HG03095 (cell line): ENCODE measurements at regions not wholly inside any gene's neighbourhood (a gene's known extent, or its start where the extent isn't known, plus 50 kb on each side); places are given as distances from the start of the nearest gene placed in this dataset.
A peak's percentile ranks its signal among the peaks of the same experiment; 100 is the strongest.

Experiments used
- ATAC-seq: cut with Tn5 transposase; IDR thresholded peaks from one replicate; pipeline ENCODE4 v1.9.1; 2021; ENCODE audit warnings: moderate library complexity; ENCODE audit not compliant: unreplicated experiment

GRCh38 chr2:44825702-44826101, 115.8 kb upstream of the SIX3 start:
- no peak for ATAC-seq

- no peak for ATAC-seq
Observed at GRCh38 chr2:44826601-44827000, 114.9 kb upstream of the SIX3 start.

- ATAC-seq = no peak
Observed at GRCh38 chr2:44829771-44830170, 111.7 kb upstream of the SIX3 start.

DNA sequence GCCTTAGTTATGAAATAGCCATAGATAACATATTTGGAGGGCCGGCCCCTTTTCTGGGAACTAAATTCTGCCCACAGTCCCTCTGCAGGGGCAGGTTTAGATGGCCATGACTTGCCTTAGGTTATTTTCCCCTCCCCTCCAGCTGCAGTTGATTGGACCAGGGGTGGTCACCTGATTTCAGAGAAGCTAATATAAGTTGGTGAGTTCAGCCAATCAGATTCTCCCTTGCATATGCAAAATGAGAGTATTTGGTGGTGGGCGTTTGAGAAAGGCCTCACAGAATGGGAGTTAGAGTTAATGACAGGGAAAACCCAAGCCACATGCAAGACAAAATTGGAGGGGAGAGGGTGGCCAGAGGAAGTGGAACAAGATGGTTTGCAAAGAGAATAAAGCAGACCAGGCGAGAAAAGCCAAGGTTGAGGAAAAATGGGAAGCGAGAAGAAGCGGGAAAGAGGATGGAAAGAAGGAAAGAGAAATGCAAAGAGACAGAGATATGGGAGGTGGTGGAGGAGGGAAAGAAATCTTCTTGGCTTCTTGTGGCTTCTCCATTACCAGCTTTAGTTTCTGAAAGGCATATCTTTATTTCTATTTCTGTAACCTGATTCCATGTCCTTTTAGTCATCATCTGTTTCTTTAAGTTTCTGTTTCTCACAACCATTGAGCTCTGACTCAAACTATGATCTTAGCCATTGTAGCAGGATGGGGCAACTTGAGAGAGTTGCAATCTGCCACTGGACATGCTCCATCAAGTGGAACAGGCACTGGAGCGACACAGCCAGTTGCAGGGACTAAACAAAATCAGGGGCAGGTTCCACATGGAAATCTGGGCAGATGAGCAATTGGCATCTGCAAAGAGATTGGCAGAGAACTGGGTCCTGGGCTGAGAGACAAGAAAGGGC, 108.1 kb upstream of the SIX3 start:
- peak; percentile 56 for ATAC-seq

DNA sequence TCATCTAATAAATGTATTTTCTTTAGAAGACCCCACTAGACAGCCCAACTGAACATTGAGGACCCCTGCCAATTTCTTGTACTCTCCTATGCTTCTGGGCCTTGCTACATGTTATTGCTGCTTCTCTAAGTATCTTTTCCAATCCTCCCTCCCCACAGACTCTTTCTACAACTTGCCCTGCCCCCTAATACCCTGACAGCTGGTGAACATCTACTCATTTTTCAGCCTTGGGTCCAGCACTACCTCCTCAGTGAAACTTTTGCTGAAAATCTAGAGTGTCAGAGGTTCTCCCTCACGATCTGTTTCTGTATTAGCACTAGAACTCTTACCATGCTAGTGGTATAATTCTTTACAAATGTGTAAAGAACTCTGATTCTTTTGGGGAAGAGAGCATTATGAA, 106.8 kb upstream of the SIX3 start:
- no peak for ATAC-seq

DNA sequence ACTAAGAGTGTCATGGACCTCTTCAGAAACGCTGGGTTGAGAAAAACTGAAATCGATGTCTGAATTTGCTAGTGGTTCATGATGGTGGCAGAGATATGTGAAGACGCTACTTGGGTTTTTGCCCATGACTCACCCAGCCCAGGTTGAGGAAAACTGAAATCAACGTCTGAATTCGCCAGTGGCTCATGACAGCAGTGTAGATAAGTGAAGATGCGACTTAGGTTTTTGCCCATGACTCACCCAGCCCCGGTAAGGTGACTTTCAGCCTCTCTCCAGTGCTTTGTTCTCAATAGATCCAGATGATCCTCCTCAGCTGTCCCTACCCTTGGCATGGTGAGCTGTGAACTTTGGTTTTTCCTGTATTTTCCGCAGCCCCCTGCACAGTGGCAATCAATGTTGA, 105.3 kb upstream of the SIX3 start:
- no peak for ATAC-seq

DNA sequence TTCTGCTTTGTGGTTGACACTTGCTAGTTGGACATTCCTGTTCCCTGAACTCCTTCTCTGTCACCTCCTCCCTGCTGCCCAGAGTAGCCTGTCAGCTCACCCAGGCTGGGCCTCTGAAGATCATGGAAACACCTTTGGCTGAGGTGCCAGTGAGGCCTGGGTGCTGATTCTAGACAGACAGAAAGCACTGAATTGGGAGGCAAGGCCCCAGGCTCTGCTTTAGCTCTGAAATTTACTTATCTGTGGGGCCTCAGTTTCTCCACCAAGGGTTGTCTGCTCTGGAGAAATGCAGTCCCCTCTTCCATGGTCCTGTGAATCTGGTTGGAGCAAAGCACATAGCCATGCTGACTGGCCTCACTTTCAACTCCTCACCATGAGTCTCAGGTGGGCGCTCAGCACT, 104.6 kb upstream of the SIX3 start:
- no peak for ATAC-seq

DNA sequence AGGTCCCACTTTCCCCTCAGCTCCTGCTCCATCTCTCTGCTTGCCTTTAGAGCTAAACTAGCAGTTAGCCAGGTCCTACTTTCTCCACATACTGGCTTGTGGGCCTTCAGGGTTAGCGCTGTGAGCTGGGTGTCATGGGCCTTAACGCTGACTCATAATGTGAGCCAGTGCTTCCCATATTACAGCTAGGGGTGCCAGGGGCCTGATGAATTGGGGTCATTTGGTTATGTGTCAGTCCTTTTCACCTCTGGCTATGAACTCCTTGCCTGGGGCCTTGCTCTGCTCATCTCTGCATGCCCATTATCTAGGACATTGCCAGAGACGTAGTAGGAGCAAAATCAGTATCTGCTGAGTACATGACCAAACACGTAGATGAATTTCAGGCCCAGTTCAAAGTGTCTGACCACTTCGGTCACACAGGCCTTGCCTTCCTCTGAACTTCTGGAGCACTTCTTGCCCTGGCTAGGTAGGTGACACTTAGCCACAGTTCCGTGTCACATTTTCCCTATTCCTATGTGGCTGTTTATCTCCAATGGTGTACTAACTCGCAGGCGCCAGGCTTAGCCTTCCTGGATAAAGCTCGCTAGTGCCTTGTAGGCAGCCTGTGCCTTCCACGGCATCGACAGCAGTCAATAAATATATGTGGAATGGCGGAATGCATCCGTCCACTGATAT, 103.2 kb upstream of the SIX3 start:
- ATAC-seq = no peak

DNA sequence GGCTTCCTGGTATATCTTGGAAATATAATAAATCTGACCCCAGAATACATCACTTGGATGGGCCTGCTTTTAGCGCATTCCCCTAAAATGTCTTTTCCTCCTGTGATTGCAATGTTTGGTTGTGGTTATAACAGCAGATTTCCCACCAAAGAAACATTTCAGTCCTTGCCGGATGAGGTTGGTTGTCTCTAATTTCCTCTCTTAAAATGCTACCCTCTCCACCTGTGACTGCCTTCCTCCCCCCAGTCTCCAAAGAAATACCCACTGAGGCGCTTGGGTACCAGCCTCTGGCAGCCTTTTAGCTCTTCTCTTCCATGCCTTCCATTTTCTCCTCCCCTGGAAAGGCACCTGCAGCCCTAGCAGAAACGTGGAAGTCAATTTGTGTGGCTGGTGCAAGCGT, 102.1 kb upstream of the SIX3 start:
- no peak for ATAC-seq

GRCh38 chr2:44839771-44840502, 101.6 kb upstream of the SIX3 start:
- ATAC-seq = no peak

- no peak for ATAC-seq
Observed at GRCh38 chr2:44840503-44840850, 101.0 kb upstream of the SIX3 start.

DNA sequence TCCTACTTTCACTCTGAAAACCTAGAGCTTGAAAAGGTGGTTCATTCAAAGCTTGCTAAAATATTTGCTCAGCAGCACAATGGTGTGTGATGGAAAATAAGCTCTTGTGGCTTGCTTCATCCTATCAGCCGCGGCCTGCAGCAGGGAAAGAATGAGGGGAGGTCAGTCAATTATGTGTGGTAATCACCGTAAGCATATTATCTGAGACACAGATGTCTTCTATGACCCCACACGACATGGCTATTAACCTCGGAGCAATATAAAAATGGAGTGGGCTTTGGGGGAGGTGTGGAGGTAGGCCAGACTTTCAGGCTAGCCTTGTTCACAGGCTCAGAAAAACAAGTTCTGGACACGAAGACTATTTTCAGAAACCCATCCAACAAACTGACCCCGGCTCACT, 98.4 kb upstream of the SIX3 start:
- ATAC-seq = no peak

- ATAC-seq = no peak
Observed at GRCh38 chr2:44843641-44844310, 97.7 kb upstream of the SIX3 start.

DNA sequence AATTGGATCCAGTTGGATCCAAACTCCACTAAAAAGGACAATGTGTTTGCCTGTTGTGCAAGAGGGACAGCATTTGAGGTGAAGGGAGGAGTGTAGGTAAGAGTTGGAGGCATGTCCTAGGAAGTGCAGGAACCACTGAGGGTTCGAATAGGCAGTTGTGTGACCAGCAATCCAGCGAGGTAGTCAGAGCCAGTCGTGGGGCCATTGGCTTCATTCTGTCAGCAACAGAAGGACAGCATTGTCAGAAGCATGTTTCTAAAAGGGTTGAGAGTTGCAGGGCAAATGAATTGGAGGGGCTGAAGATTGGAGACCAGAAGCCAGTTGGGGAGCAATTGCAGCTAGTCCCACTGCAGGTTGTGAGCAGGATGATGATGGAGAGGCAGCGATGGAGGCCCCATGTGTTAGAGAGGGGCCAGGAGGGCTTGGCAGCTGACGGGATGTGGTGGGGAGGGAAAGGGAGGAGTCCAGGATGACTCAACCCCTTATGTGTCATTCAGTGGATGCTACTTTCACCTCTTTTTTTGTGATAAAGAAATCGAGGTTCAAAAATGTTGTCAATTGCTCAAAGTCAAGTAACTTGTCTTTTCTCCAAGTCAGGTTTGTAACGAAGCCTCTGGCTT, 96.7 kb upstream of the SIX3 start:
- no peak for ATAC-seq

GRCh38 chr2:44848026-44848425, 93.5 kb upstream of the SIX3 start:
- ATAC-seq = no peak

- no peak for ATAC-seq
Observed at GRCh38 chr2:44850016-44850415, 91.5 kb upstream of the SIX3 start.

GRCh38 chr2:44851518-44851917, 90.0 kb upstream of the SIX3 start:
- ATAC-seq = no peak

DNA sequence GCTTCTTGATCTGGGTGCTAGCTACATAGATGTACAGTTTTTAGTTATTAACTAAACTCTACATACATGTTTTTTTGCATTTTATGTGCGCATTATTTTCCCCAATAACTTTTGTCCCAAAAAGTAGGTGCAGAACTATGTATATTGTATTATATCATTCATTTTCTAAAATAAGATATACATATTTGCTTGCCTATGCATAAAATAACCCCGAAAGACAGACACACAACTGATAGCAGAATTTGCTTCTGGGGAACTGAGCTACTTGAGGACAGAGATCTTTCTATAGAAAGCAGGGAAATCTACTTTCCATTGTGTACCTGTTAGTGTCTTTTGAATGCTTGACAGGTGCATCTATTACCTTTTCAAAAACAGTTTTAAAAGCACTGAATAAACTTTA, 88.9 kb upstream of the SIX3 start:
- ATAC-seq = no peak

DNA sequence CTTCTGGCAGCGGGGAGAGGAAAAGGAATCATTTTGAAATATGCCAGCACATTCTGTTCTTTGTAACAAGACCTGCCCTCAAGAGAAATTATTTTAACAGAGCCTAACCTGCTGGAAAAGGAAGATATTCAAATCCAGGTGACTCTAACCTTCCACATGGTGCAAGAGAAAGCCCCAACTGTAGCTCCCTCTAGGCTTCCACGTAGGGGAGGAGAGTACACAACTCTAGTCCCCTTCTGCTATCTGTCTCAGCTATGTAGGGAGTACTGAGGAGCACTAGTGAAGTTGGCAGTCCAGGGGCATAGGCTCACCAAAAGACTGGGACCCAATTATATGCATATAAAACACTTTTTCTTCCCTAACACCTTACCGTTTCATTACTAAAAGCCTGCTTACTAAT, 82.2 kb upstream of the SIX3 start:
- ATAC-seq = no peak

GRCh38 chr2:44866152-44866551, 75.3 kb upstream of the SIX3 start:
- ATAC-seq = no peak

DNA sequence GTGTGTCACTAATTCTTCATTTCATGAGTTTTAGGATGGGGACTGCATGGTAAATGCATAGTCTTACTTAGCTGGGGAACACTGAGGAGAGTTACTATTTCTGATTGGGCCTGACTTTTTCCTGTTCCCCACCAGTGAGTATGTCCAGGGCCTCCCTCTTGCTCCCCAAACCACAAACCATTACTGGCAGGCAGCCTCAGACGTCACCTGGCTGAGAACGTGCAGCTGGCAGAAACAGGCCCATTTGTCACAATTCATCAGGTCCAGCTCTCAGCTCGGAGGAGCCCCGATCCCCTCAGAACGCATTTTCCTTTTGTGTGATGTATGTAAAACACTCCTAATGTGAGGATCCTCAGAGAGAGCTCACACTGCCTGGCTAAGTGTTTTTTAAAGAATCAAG, 71.7 kb upstream of the SIX3 start:
- no peak for ATAC-seq
